ENCODE measurements at regions not wholly inside any gene's neighbourhood (a gene's known extent, or its start where the extent isn't known, plus 50 kb on each side); places are given as distances from the start of the nearest gene placed in this dataset.

- no peak overlapping the region for H3K23ac ChIP-seq (ENCODE audit: insufficient read length)
- no peak overlapping the region for H2BK20ac ChIP-seq (ENCODE audit: low read length)
- no peak overlapping the region for H2BK120ac ChIP-seq (replicated peaks; ENCODE audit: low read depth, low read length)
- H3K27ac ChIP-seq (ENCODE audit: low read depth, low read length), result no peak overlapping the region
- H3K23me2 ChIP-seq (ENCODE audit: low read depth, low read length), result no peaks in the 10 kb centered on the region
- no peak overlapping the region for H3K56ac ChIP-seq (replicated peaks; ENCODE audit: insufficient read length, low read depth, low read length)
- H2AK5ac ChIP-seq (ENCODE audit: low read depth, low read length), result no peak overlapping the region
- no peak overlapping the region for H3K18ac ChIP-seq (ENCODE audit: extremely low read depth, low read length)
- FAIRE-seq (no peak), DNase-seq (ENCODE audit: low read depth in 1 of 2, low spot score in 2 of 2) (no peak)
- H3K36me3 ChIP-seq (ENCODE audit: control insufficient read depth in 2 of 4, insufficient read depth in 4 of 4, low read length in 3 of 4), result no peaks in the 10 kb centered on the region
- POLR2A ChIA-PET (ENCODE audit: partially characterized antibody), result no interaction called here
- no peak overlapping the region for H2BK5ac ChIP-seq (ENCODE audit: low read depth, low read length)
- H3K9ac ChIP-seq (replicated peaks in 1 of 4; ENCODE audit: extremely low read depth in 1 of 4, low read depth in 3 of 4, low read length in 3 of 4), result no peak overlapping the region
- no peak overlapping the region for H4K5ac ChIP-seq (ENCODE audit: insufficient read length, low read depth, low read length)
- no peak overlapping the region for H3K4ac ChIP-seq (replicated peaks; ENCODE audit: insufficient read length, low read depth, low read length)
- no peak overlapping the region for H2BK15ac ChIP-seq (ENCODE audit: low read length)
- H4K20me1 ChIP-seq (replicated peaks in 1 of 2; ENCODE audit: control insufficient read depth in 1 of 2, insufficient read depth in 2 of 2, low read length in 2 of 2), result no peaks in the 10 kb centered on the region
- no peak overlapping the region for H4K91ac ChIP-seq (replicated peaks; ENCODE audit: insufficient read length, low read length)
- no peak overlapping the region for H3K14ac ChIP-seq (ENCODE audit: insufficient read length)
- H4K8ac ChIP-seq (ENCODE audit: extremely low read depth, insufficient read depth, low read length), result no peak overlapping the region
- H3K27me3 ChIP-seq (replicated peaks in 1 of 4; ENCODE audit: control insufficient read depth in 3 of 4, extremely low read depth in 1 of 4, insufficient read depth in 3 of 4, low read length in 3 of 4), result no peaks in the 10 kb centered on the region
- H3K4me2 ChIP-seq (ENCODE audit: insufficient read depth in 1 of 2, low read depth in 2 of 2, low read length in 2 of 2), result no peak overlapping the region
- no peak overlapping the region for H2AFZ ChIP-seq (ENCODE audit: low read length)
- 92% methylated on average over 3 of the region's 3 CpGs; no CpG with 5 or more reads in 1 of the 2 experiments for WGBS, 2 experiments (ENCODE audit: extremely low coverage in 1 of 2, insufficient coverage in 1 of 2, insufficient read length in 1 of 2, insufficient replicate concordance in 2 of 2, low coverage in 1 of 2, low lambda C conversion rate in 2 of 2, missing lambda C conversion rate in 1 of 2)
- H3K4me1 ChIP-seq (replicated peaks in 1 of 4; ENCODE audit: control insufficient read depth in 3 of 4, insufficient read depth in 4 of 4, low read length in 3 of 4), result peaks cover 0 to 4% (median 2%) of the 10 kb centered on the region in 4 experiments; a peak in 1 of 7 replicates
- no peak overlapping the region for H3K4me3 ChIP-seq (ENCODE audit: extremely low read depth in 1 of 4, insufficient read depth in 2 of 4, low read depth in 3 of 4, low read length in 4 of 4)
- CTCF ChIA-PET (ENCODE audit: partially characterized antibody), result interaction anchor here (1.1 kb wide), 1 partner anchor 200 kb away, joined by 3 read pairs; no protein-coding TSS in a partner anchor
- H3K79me1 ChIP-seq (ENCODE audit: low read depth, low read length), result no peaks in the 10 kb centered on the region
- no peaks in the 10 kb centered on the region for H3K79me2 ChIP-seq (ENCODE audit: control insufficient read depth in 1 of 2, insufficient read depth in 2 of 2, low read length in 2 of 2)
- no peaks in the 10 kb centered on the region for H3K9me3 ChIP-seq (ENCODE audit: insufficient read depth in 2 of 2, low read depth in 1 of 2, low read length in 1 of 2)
- no peak overlapping the region for H2BK12ac ChIP-seq (ENCODE audit: low read depth, low read length)
- TF ChIP-seq, protein P1, sequence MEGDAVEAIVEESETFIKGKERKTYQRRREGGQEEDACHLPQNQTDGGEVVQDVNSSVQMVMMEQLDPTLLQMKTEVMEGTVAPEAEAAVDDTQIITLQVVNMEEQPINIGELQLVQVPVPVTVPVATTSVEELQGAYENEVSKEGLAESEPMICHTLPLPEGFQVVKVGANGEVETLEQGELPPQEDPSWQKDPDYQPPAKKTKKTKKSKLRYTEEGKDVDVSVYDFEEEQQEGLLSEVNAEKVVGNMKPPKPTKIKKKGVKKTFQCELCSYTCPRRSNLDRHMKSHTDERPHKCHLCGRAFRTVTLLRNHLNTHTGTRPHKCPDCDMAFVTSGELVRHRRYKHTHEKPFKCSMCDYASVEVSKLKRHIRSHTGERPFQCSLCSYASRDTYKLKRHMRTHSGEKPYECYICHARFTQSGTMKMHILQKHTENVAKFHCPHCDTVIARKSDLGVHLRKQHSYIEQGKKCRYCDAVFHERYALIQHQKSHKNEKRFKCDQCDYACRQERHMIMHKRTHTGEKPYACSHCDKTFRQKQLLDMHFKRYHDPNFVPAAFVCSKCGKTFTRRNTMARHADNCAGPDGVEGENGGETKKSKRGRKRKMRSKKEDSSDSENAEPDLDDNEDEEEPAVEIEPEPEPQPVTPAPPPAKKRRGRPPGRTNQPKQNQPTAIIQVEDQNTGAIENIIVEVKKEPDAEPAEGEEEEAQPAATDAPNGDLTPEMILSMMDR (IDR thresholded peaks at IDR 0.05; ENCODE audit: control extremely low read depth in 1 of 3, insufficient read depth in 1 of 3, low read depth in 1 of 3, low read length in 3 of 3), result no peak
- TF ChIP-seq CBX5 (IDR thresholded peaks at IDR 0.05; ENCODE audit: low read depth, low read length) (no peak), EGR1 (IDR thresholded peaks at IDR 0.05; ENCODE audit: borderline replicate concordance, low read depth, low read length) (no peak), GABPA (IDR thresholded peaks at IDR 0.05; ENCODE audit: borderline replicate concordance, insufficient read depth, low read length) (no peak), POU5F1 (IDR thresholded peaks at IDR 0.05; ENCODE audit: low read depth, low read length) (no peak), FOSL1 (IDR thresholded peaks at IDR 0.05; ENCODE audit: insufficient read depth, low read depth, low read length) (no peak), CREB1 (IDR thresholded peaks at IDR 0.05) (no peak), TAF7 (optimal IDR thresholded peaks at IDR 0.05; ENCODE audit: borderline replicate concordance, low read depth, low read length) (no peak), CEBPB (IDR thresholded peaks at IDR 0.05; ENCODE audit: low read depth, low read length) (no peak), POLR2A (IDR thresholded peaks at IDR 0.05; ENCODE audit: control extremely low read depth in 1 of 2, low read depth in 2 of 2, low read length in 2 of 2) (no peak), RFX5 (IDR thresholded peaks at IDR 0.05; ENCODE audit: borderline replicate concordance, low read depth, low read length) (no peak), NRF1 (IDR thresholded peaks at IDR 0.05; ENCODE audit: low read depth, low read length) (no peak), KDM4A (IDR thresholded peaks at IDR 0.05; ENCODE audit: low read depth, low read length, severe bottlenecking) (no peak)
Observed at GRCh38 chr18:68417826-68418225, 297.1 kb downstream of the TMX3 start.
